ENCODE measurements at regions not wholly inside any gene's neighbourhood (a gene's known extent, or its start where the extent isn't known, plus 50 kb on each side); places are given as distances from the start of the nearest gene placed in this dataset.
A peak's percentile ranks its signal among the peaks of the same experiment; 100 is the strongest.

DNA sequence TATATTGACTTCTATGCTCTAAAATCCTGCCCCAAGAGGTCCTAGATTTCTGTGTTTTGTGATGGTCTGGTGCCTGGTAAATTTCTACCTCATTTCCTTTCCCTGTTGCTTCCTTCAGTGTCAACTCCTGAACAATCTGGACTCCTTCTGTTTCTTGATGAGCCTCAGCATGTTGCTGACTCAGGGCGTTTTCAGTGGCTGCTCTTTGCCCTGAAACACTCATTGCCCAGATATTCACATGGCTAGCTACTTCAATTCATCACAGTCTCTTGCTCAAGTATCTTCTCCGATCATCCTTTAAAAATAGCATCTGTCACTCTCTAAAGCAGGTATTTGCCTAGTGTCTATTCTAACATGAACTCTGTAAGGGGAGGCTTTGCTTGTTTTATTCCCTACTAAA, 526.3 kb upstream of the RAG2 start:
- Histone ChIP-seq H3K27me3 (ENCODE audit: insufficient read depth, poor library complexity, severe bottlenecking) (no peaks in the 10 kb centered on the region), H3K27ac (replicated peaks) (no peak overlapping the region), H3K4me3 (replicated peaks; ENCODE audit: insufficient read depth, low read length) (no peak overlapping the region)
- DNase-seq (ENCODE audit: low read depth in 1 of 2, low spot score in 1 of 2), result no peak
- TF ChIP-seq POLR2AphosphoS5 (IDR thresholded peaks at IDR 0.05; ENCODE audit: low read depth), result no peak
- TF ChIP-seq, protein P1, sequence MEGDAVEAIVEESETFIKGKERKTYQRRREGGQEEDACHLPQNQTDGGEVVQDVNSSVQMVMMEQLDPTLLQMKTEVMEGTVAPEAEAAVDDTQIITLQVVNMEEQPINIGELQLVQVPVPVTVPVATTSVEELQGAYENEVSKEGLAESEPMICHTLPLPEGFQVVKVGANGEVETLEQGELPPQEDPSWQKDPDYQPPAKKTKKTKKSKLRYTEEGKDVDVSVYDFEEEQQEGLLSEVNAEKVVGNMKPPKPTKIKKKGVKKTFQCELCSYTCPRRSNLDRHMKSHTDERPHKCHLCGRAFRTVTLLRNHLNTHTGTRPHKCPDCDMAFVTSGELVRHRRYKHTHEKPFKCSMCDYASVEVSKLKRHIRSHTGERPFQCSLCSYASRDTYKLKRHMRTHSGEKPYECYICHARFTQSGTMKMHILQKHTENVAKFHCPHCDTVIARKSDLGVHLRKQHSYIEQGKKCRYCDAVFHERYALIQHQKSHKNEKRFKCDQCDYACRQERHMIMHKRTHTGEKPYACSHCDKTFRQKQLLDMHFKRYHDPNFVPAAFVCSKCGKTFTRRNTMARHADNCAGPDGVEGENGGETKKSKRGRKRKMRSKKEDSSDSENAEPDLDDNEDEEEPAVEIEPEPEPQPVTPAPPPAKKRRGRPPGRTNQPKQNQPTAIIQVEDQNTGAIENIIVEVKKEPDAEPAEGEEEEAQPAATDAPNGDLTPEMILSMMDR (IDR thresholded peaks at IDR 0.05; ENCODE audit: insufficient read depth, low read length), result no peak
- TF ChIP-seq GABPA (IDR thresholded peaks at IDR 0.05; ENCODE audit: low read depth), result no peak
- TF ChIP-seq SPI1 (IDR thresholded peaks at IDR 0.05; ENCODE audit: borderline replicate concordance, low read depth), result no peak
- TF ChIP-seq, protein P2, sequence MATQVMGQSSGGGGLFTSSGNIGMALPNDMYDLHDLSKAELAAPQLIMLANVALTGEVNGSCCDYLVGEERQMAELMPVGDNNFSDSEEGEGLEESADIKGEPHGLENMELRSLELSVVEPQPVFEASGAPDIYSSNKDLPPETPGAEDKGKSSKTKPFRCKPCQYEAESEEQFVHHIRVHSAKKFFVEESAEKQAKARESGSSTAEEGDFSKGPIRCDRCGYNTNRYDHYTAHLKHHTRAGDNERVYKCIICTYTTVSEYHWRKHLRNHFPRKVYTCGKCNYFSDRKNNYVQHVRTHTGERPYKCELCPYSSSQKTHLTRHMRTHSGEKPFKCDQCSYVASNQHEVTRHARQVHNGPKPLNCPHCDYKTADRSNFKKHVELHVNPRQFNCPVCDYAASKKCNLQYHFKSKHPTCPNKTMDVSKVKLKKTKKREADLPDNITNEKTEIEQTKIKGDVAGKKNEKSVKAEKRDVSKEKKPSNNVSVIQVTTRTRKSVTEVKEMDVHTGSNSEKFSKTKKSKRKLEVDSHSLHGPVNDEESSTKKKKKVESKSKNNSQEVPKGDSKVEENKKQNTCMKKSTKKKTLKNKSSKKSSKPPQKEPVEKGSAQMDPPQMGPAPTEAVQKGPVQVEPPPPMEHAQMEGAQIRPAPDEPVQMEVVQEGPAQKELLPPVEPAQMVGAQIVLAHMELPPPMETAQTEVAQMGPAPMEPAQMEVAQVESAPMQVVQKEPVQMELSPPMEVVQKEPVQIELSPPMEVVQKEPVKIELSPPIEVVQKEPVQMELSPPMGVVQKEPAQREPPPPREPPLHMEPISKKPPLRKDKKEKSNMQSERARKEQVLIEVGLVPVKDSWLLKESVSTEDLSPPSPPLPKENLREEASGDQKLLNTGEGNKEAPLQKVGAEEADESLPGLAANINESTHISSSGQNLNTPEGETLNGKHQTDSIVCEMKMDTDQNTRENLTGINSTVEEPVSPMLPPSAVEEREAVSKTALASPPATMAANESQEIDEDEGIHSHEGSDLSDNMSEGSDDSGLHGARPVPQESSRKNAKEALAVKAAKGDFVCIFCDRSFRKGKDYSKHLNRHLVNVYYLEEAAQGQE (IDR thresholded peaks at IDR 0.05; ENCODE audit: insufficient replicate concordance, low read depth), result no peak

DNA sequence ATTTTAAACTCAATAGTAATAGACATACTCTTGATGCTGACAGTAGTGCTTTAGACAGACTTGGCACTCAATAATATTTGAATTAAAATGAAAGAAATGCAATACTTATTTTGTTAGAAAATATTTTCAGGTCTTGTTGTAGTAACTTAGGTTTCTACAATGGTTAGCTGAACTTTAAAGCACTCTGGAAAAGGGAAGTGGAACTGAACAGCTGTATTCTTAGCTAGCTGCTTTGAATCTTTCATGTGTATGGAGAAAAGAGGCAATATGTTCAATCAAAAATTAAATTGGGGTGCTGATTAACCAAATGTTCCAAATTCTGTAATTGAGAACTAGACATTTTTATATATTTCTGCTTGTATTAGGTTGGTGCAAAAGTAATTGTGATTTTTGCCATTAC, 517.9 kb upstream of the RAG2 start:
- H3K4me3 ChIP-seq (replicated peaks; ENCODE audit: insufficient read depth, low read length), result no peak overlapping the region
- DNase-seq (ENCODE audit: low read depth in 1 of 2, low spot score in 1 of 2), result no peak
- no peaks in the 10 kb centered on the region for H3K27me3 ChIP-seq (ENCODE audit: insufficient read depth, poor library complexity, severe bottlenecking)
- TF ChIP-seq SPI1 (IDR thresholded peaks at IDR 0.05; ENCODE audit: borderline replicate concordance, low read depth) (peak; percentile 71), POLR2AphosphoS5 (IDR thresholded peaks at IDR 0.05; ENCODE audit: low read depth) (no peak)
- H3K27ac ChIP-seq (replicated peaks), result no peak overlapping the region

DNA sequence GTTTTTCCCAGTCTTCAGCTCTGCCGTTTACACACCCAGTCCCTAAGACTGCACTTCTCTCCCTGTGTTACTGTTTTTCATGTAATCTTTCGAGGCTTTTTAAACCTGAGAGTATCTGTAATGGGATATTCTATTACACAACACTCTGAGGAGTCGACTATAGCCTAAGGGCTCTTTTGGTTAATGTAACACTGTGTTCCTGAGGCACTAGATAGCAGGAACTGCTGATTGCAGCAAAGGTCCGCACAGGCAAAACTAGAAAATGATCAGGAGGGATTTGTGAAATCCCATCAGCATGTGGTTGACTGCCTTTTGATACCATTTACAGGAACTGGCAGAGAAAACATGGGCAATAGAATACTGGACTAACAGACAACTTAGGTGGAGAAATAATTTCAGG, 512.3 kb upstream of the RAG2 start:
- Histone ChIP-seq H3K27me3 (ENCODE audit: insufficient read depth, poor library complexity, severe bottlenecking) (no peaks in the 10 kb centered on the region), H3K4me3 (replicated peaks; ENCODE audit: insufficient read depth, low read length) (no peak overlapping the region), H3K27ac (replicated peaks) (no peak overlapping the region)
- DNase-seq (ENCODE audit: low read depth in 1 of 2, low spot score in 1 of 2), result no peak
- TF ChIP-seq, protein P1 (IDR thresholded peaks at IDR 0.05; ENCODE audit: insufficient read depth, low read length), result no peak
- TF ChIP-seq GABPA (IDR thresholded peaks at IDR 0.05; ENCODE audit: low read depth) (no peak), POLR2AphosphoS5 (IDR thresholded peaks at IDR 0.05; ENCODE audit: low read depth) (no peak), SPI1 (IDR thresholded peaks at IDR 0.05; ENCODE audit: borderline replicate concordance, low read depth) (no peak)
- TF ChIP-seq, protein P2 (IDR thresholded peaks at IDR 0.05; ENCODE audit: insufficient replicate concordance, low read depth), result no peak

DNA sequence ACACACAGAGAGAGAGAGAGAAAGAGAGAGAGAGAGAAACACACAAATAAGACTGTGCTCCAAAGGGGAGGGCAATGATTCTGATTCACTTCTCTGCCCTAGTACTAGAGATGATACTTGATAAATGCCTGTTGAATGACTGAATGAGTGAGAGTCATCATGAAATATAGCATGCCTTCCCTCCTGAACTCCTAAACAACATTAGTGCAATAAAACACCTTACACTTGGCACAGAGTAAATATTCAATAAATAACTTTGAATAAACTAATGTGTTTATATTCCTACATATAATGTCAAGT, 511.2 kb upstream of the RAG2 start:
- Histone ChIP-seq H3K4me3 (replicated peaks; ENCODE audit: insufficient read depth, low read length) (no peak overlapping the region), H3K27ac (replicated peaks) (no peak overlapping the region), H3K27me3 (ENCODE audit: insufficient read depth, poor library complexity, severe bottlenecking) (no peaks in the 10 kb centered on the region)
- TF ChIP-seq, protein P1 (IDR thresholded peaks at IDR 0.05; ENCODE audit: insufficient read depth, low read length), result no peak
- TF ChIP-seq POLR2AphosphoS5 (IDR thresholded peaks at IDR 0.05; ENCODE audit: low read depth) (no peak), GABPA (IDR thresholded peaks at IDR 0.05; ENCODE audit: low read depth) (no peak), SPI1 (IDR thresholded peaks at IDR 0.05; ENCODE audit: borderline replicate concordance, low read depth) (no peak)
- TF ChIP-seq, protein P2 (IDR thresholded peaks at IDR 0.05; ENCODE audit: insufficient replicate concordance, low read depth), result no peak
- DNase-seq (ENCODE audit: low read depth in 1 of 2, low spot score in 1 of 2), result no peak

Measured in HL-60 (cell line).